Activated CD8-positive, alpha-beta T cell treated with anti-CD3 and anti-CD28 coated beads for 36 hours (primary cell): ENCODE measurements at regions not wholly inside any gene's neighbourhood (a gene's known extent, or its start where the extent isn't known, plus 50 kb on each side); places are given as distances from the start of the nearest gene placed in this dataset.

Experiments used
- ATAC-seq: fragments of 200-7000 bp; cut with Tn5 transposase; one replicate; pipeline ENCODE4 v1.10.0; 2021; ENCODE audit warnings: mild to moderate bottlenecking, moderate library complexity
- CTCF ChIA-PET: fragments of 350-600 bp; sonication (Branson Sonifier 250); formaldehyde crosslinking; loops from one replicate; lab custom pipeline; 2021; ENCODE audit warnings: antibody characterized with exemption; lab: Charles Lee
- POLR2A ChIA-PET: fragments of 350-600 bp; sonication (Branson Sonifier 250); formaldehyde crosslinking; loops from one replicate; lab custom pipeline; 2021; ENCODE audit warnings: antibody characterized with exemption; lab: Charles Lee
- DNase-seq: peaks from one replicate; pipeline ENCODE4 v3.0.0-alpha.2; 2020
- H3K27ac Mint-ChIP-seq: one replicate; pipeline ENCODE4 v1.8.0; 2021; ENCODE audit warnings: mild to moderate bottlenecking, mixed read lengths
- H3K27me3 Mint-ChIP-seq: one replicate; pipeline ENCODE4 v1.8.0; 2021; ENCODE audit warnings: mixed read lengths
- H3K36me3 Mint-ChIP-seq: one replicate; pipeline ENCODE4 v1.8.0; 2021; ENCODE audit warnings: low read depth, mixed read lengths
- H3K4me1 Mint-ChIP-seq: one replicate; pipeline ENCODE4 v1.8.0; 2021; ENCODE audit warnings: low read depth, mixed read lengths
- H3K4me3 Mint-ChIP-seq: one replicate; pipeline ENCODE4 v1.8.0; 2021; ENCODE audit warnings: mild to moderate bottlenecking, moderate library complexity, mixed read lengths
- H3K9me3 Mint-ChIP-seq: one replicate; pipeline ENCODE4 v1.8.0; 2021; ENCODE audit warnings: mixed read lengths
- CTCF ChIP-seq: fragments of 200-600 bp; IDR thresholded peaks from one replicate; pipeline ENCODE4 v1.8.0; 2022; ENCODE audit warnings: antibody characterized with exemption, mild to moderate bottlenecking
- intact Hi-C: fragments of 100-400 bp; cut with micrococcal nuclease; formaldehyde crosslinking; loops from one replicate; pipeline ENCODE4 v1.10.0; 2022

- intact Hi-C loops = no loop called here
- Mint-ChIP-seq H3K4me3 (no peak overlapping the region), H3K36me3 (no peaks in the 10 kb centered on the region), H3K27me3 (peaks cover 12% of the 10 kb centered on the region), H3K4me1 (peaks cover 2% of the 10 kb centered on the region), H3K27ac (no peak overlapping the region), H3K9me3 (no peaks in the 10 kb centered on the region)
- POLR2A ChIA-PET = no interaction called here
- DNase-seq (no peak), ATAC-seq (no peak)
- TF ChIP-seq CTCF = no peak
- CTCF ChIA-PET = no interaction called here
Measured at GRCh38 chr11:70016666-70017367, 61.3 kb upstream of the ANO1 start.

- no peaks in the 10 kb centered on the region for H3K36me3 Mint-ChIP-seq
- ChIA-PET CTCF (interaction anchor here (1.0 kb wide), 1 partner anchor 9 kb away, joined by 3 read pairs; no protein-coding TSS in a partner anchor), POLR2A (no interaction called here)
- no peak overlapping the region for H3K4me3 Mint-ChIP-seq
- ATAC-seq (no peak), DNase-seq (no peak)
- H3K9me3 Mint-ChIP-seq = no peaks in the 10 kb centered on the region
- no peak overlapping the region for H3K27ac Mint-ChIP-seq
- intact Hi-C loops = no loop called here
- peaks cover 12% of the 10 kb centered on the region for H3K27me3 Mint-ChIP-seq
- no peak for TF ChIP-seq CTCF
- H3K4me1 Mint-ChIP-seq = peaks cover 2% of the 10 kb centered on the region
Measured at GRCh38 chr11:70018816-70019215, 59.3 kb upstream of the ANO1 start.

GRCh38 chr11:70019576-70020011, 58.5 kb upstream of the ANO1 start:
- H3K27me3 Mint-ChIP-seq = peaks cover 12% of the 10 kb centered on the region
- H3K27ac Mint-ChIP-seq = no peak overlapping the region
- intact Hi-C loops = no loop called here
- H3K9me3 Mint-ChIP-seq = no peaks in the 10 kb centered on the region
- DNase-seq (no peak), ATAC-seq (no peak)
- POLR2A ChIA-PET = no interaction called here
- CTCF ChIA-PET = interaction anchor here (1.0 kb wide), 1 partner anchor 10 kb away, joined by 3 read pairs; no protein-coding TSS in a partner anchor
- no peak overlapping the region for H3K4me3 Mint-ChIP-seq
- TF ChIP-seq CTCF = no peak
- peaks cover 2% of the 10 kb centered on the region for H3K4me1 Mint-ChIP-seq
- H3K36me3 Mint-ChIP-seq = no peaks in the 10 kb centered on the region

- intact Hi-C loops = no loop called here
- CTCF ChIA-PET = no interaction called here
Measured at GRCh38 chr11:70020336-70021214, 57.5 kb upstream of the ANO1 start.

More at GRCh38 chr11:70020336-70021214, 57.5 kb upstream of the ANO1 start:
- Mint-ChIP-seq H3K9me3 (no peaks in the 10 kb centered on the region), H3K4me3 (no peak overlapping the region), H3K36me3 (no peaks in the 10 kb centered on the region), H3K27me3 (peaks cover 12% of the 10 kb centered on the region), H3K27ac (no peak overlapping the region), H3K4me1 (peaks cover 2% of the 10 kb centered on the region)
- POLR2A ChIA-PET = interaction anchor here (0.6 kb wide), 1 partner anchor 36 kb away, joined by 3 read pairs; no protein-coding TSS in a partner anchor
- ATAC-seq (no peak), DNase-seq (no peak)
- TF ChIP-seq CTCF = no peak
